Tibial nerve (tissue), 4 donors: ENCODE measurements at regions not wholly inside any gene's neighbourhood (a gene's known extent, or its start where the extent isn't known, plus 50 kb on each side); places are given as distances from the start of the nearest gene placed in this dataset.

Source experiments
- DNase-seq, 2 donors: peaks; one replicate each; pipeline ENCODE4 v3.0.0-alpha.2; 2019; ENCODE audit warnings: low spot score in 2 of 2
- H3K27ac ChIP-seq, 4 donors: fragments of 200-600 bp; sonication (generic) in 3 of 4; one replicate each; pipeline ENCODE4 v1.5.1; 2017 to 2019; ENCODE audit warnings: mild to moderate bottlenecking in 1 of 4
- H3K27me3 ChIP-seq, 2 donors: fragments of 200-600 bp; sonication (generic) in 1 of 2; one replicate each; pipeline versions ENCODE4 v1.5.1 to v1.6.0; 2017 to 2019
- H3K36me3 ChIP-seq, 3 donors: fragments of 200-600 bp; sonication (generic); one replicate each; pipeline ENCODE4 v1.5.1; 2018 to 2019
- H3K4me1 ChIP-seq, 4 donors: fragments of 200-600 bp; sonication (generic) in 3 of 4; one replicate each; pipeline ENCODE4 v1.5.1; 2017 to 2019
- H3K4me3 ChIP-seq, 4 donors: fragments of 200-600 bp; sonication (generic) in 3 of 4; one replicate each; pipeline ENCODE4 v1.5.1; 2017 to 2019; ENCODE audit warnings: mild to moderate bottlenecking in 1 of 4, moderate library complexity in 1 of 4
- H3K9me3 ChIP-seq, 4 donors: fragments of 200-600 bp; sonication (generic) in 3 of 4; one replicate each; pipeline ENCODE4 v1.5.1; 2017 to 2019
- CTCF ChIP-seq, 5 experiments: fragments of 200-600 bp in 3 of 5; fragments of 450-650 bp in 2 of 5; sonication (generic) in 3 of 5; IDR thresholded peaks; one replicate each; pipeline ENCODE4 v1.5.1; 2016 to 2019; ENCODE audit warnings: antibody characterized with exemption in 5 of 5, mild to moderate bottlenecking in 3 of 5, moderate library complexity in 2 of 5
- EP300 ChIP-seq, 2 donors: sonication (generic); formaldehyde crosslinking; IDR thresholded peaks; one replicate each; pipeline ENCODE4 v1.6.1; 2017; ENCODE audit warnings: antibody characterized with exemption in 2 of 2, mild to moderate bottlenecking in 1 of 2
- POLR2A ChIP-seq, 2 donors: fragments of 450-650 bp; IDR thresholded peaks; one replicate each; pipeline ENCODE4 v1.6.1; 2017; ENCODE audit warnings: antibody characterized with exemption in 2 of 2, mild to moderate bottlenecking in 2 of 2, moderate library complexity in 2 of 2
- WGBS, 2 donors: methylation state at CpG; one replicate each; pipeline ENCODE4 v1.1.5; 2018; 5-methylcytosine and 5-hydroxymethylcytosine counted together

- no peak overlapping the region for H3K27ac ChIP-seq
- no peak for DNase-seq
- H3K9me3 ChIP-seq = no peaks in the 10 kb centered on the region
- 93 to 95% methylated on average over 5 of the region's 5 CpGs for WGBS, 2 donors
- H3K4me3 ChIP-seq = no peak overlapping the region
- TF ChIP-seq CTCF (IDR thresholded peaks at IDR 0.05) = no peak
- TF ChIP-seq EP300 (IDR thresholded peaks at IDR 0.05) = no peak
- no peak for TF ChIP-seq POLR2A (IDR thresholded peaks at IDR 0.05)
- H3K36me3 ChIP-seq = no peaks in the 10 kb centered on the region
- no peaks in the 10 kb centered on the region for H3K27me3 ChIP-seq
- H3K4me1 ChIP-seq = peaks cover 0 to 11% (median 0%) of the 10 kb centered on the region in 4 donors
Measured at GRCh38 chr11:10938231-10938630, 80.4 kb upstream of the ZBED5 start.

DNA sequence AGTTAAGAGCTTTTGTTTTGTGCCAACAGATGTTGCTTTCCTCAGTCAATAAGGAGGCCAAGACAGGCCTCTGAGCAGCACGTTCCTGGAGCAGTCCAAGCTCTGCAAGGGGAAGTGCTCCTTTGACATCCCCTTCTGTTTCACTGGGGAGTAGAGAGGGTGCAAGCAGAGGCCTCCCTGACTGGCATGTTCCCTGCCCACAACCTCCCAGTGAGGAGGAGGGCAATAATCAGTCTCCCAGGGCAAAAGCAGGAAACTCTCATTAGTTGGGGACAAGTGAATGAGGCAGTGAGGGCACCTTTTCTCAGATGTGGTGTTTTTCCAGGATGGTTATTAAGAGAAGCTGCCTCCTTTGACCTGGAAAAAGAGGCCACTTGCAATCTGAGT is 79.5 kb upstream of the ZBED5 start:
- no peak overlapping the region for H3K27ac ChIP-seq
- no peaks in the 10 kb centered on the region for H3K9me3 ChIP-seq
- H3K36me3 ChIP-seq = no peaks in the 10 kb centered on the region
- no peaks in the 10 kb centered on the region for H3K27me3 ChIP-seq
- H3K4me3 ChIP-seq = no peak overlapping the region
- WGBS, 2 donors = 44 to 70% methylated on average over 1 of the region's 1 CpG
- DNase-seq = no peak
- TF ChIP-seq POLR2A (IDR thresholded peaks at IDR 0.05) (no peak), CTCF (IDR thresholded peaks at IDR 0.05) (no peak)
- peaks cover 0 to 16% (median 0%) of the 10 kb centered on the region in 4 donors for H3K4me1 ChIP-seq

DNA sequence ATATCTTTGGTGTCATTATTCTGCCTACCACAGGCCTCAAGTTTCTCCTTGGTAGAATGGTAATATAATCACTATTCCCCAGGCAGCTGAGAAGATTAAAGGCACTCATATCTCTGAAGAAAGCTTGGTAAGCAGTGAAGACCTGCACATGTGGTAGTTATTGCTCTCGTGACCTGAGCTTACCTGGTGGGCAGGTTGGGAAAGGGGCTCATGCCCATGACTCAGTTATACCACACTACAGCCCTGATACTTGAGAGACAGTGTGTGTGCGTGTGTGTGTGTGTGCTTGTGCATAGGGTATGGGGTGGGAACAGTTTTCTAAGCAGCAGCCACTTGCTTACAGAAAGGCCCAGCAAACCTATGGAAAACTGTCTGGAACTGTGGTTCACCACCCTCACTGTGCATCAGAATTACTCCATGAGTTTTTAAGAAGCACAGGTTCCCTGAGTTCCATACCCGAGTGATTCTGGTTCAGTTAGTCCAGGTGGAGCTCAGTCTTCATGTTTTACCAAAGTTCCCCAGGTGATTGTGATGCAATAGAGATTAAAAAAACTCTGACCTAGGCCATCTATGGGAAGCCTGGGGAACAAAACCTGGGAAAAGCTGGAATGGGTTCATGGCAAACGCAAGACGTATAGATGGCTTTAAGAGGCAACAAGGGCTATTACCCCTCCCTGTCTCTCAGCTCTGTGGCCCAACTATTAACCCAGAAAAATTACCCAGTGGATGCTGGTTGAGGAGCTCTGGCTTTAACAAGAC is 79.0 kb upstream of the ZBED5 start:
- TF ChIP-seq EP300 (IDR thresholded peaks at IDR 0.05) = no peak
- TF ChIP-seq POLR2A (IDR thresholded peaks at IDR 0.05) = no peak
- TF ChIP-seq CTCF (IDR thresholded peaks at IDR 0.05) = no peak
- no peak for DNase-seq
- Histone ChIP-seq H3K36me3 (no peaks in the 10 kb centered on the region), H3K4me1 (peaks cover 0 to 21% (median 0%) of the 10 kb centered on the region in 4 donors), H3K9me3 (no peaks in the 10 kb centered on the region), H3K27ac (no peak overlapping the region), H3K4me3 (no peak overlapping the region), H3K27me3 (no peaks in the 10 kb centered on the region)
- 94 to 95% methylated on average over 5 of the region's 5 CpGs for WGBS, 2 donors

DNA sequence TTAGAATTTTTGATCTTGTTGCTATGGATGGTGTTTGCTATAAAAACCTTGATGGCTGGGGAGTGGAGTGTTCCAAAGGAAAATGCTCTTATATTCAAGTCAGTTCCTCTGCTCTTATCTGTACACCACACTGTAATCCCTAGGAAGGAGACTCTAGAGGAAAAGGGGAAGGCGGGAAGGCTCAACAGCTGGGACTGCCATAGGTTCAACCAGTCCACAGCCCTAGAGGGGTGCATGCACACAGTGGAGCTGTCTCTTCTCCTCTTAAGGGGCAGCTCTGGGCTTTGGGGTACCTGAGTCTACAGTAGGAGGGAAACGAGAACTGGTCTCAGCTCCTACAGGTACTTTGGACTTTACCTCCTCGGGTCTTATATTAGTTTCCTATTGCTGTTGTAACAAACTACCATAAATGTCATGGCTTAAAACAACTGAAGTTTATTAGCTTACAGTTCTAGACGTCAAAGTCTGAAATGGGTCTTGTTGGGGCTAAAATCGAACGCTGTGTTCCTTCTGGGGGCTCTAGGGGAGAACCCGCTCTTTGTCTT is 77.2 kb upstream of the ZBED5 start:
- H3K4me1 ChIP-seq = peaks cover 0 to 23% (median 0%) of the 10 kb centered on the region in 4 donors
- H3K4me3 ChIP-seq = no peak overlapping the region
- H3K36me3 ChIP-seq = no peaks in the 10 kb centered on the region
- no peak for TF ChIP-seq EP300 (IDR thresholded peaks at IDR 0.05)
- no peak for TF ChIP-seq POLR2A (IDR thresholded peaks at IDR 0.05)
- no peak for TF ChIP-seq CTCF (IDR thresholded peaks at IDR 0.05)
- DNase-seq = no peak
- H3K27ac ChIP-seq = no peak overlapping the region
- WGBS, 2 donors = 93 to 97% methylated on average over 7 of the region's 7 CpGs
- H3K27me3 ChIP-seq = no peaks in the 10 kb centered on the region
- no peaks in the 10 kb centered on the region for H3K9me3 ChIP-seq

- Histone ChIP-seq H3K4me3 (peak overlapping the region; percentile 3 to 53 (median 24)), H3K36me3 (no peaks in the 10 kb centered on the region), H3K27me3 (no peaks in the 10 kb centered on the region), H3K9me3 (no peaks in the 10 kb centered on the region), H3K4me1 (peaks cover 0 to 23% (median 0%) of the 10 kb centered on the region in 4 donors), H3K27ac (peak overlapping the region in 3 of 4 donors; percentile 60 to 88 (median 71))
- TF ChIP-seq EP300 (IDR thresholded peaks at IDR 0.05) (no peak), CTCF (IDR thresholded peaks at IDR 0.05) (no peak), POLR2A (IDR thresholded peaks at IDR 0.05) (no peak)
- no peak for DNase-seq
- WGBS, 2 donors = 12 to 15% methylated on average over 9 of the region's 9 CpGs
Measured at GRCh38 chr11:10934293-10934860, 76.5 kb upstream of the ZBED5 start.
